HG03025 (cell line): ENCODE measurements at regions not wholly inside any gene's neighbourhood (a gene's known extent, or its start where the extent isn't known, plus 50 kb on each side); places are given as distances from the start of the nearest gene placed in this dataset.

Experiments used
- ATAC-seq: cut with Tn5 transposase; IDR thresholded peaks from one replicate; pipeline ENCODE4 v1.9.1; 2021; ENCODE audit warnings: mild to moderate bottlenecking, moderate library complexity; ENCODE audit not compliant: unreplicated experiment, low FRiP score

DNA sequence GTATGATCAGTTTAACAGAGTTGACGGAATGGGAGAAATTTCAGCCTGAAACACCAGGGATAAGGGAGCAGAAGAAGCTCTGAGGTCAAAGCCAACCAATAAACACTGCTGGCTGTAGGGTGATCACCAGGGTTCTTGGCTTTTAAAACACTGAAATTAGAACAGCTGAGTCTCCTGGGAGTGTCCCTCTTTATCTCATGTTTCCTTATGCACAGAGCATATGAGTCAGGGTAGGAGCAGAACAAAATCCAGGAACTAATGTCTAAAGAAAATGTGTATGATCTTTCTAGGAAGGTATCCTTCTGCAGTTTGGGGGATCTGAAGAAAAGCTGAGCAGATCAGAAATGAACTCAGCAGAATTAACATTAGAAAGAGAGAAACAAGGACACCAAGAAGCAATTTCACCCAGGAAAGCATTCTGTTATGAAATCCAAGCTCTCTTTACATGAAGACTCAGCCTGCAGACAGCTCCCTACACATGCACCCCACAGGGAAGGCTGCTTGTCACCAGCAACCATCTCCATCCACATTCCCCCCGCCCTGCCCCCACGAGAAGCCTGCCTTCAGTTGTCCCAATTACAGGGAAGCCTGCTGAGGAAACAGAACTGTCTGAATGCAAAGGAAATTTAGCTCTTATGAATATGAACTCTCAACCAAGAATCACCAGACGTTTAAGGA is 469.7 kb downstream of the PDCD6IP start:
- ATAC-seq = no peak

- no peak for ATAC-seq
Measured at GRCh38 chr3:34275811-34276210, 477.4 kb downstream of the PDCD6IP start.

- ATAC-seq = no peak
Measured at GRCh38 chr3:34276342-34276741, 477.9 kb downstream of the PDCD6IP start.

DNA sequence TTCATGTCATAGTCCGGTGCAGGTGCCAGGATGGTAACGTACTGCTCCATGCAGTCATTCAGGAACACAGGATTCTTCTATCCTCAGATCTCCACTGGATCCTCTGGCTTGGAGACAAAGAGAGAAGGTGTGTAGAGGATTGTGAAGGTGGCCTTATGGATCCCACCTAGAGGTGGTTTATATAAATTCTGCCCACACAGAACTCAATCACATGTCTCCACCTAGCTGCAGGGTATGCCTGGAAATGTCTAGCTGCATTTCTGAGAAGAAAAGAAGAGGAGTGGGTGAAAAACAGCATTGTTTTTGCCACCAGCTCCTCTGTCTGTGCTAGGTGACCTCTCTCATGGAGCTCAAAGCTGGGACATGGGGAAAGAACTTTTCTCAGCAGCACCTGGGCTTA is 478.7 kb downstream of the PDCD6IP start:
- ATAC-seq = no peak

GRCh38 chr3:34279901-34280300 is 481.5 kb downstream of the PDCD6IP start:
- ATAC-seq = no peak

GRCh38 chr3:34283751-34284150 is 485.3 kb downstream of the PDCD6IP start:
- no peak for ATAC-seq

- ATAC-seq = no peak
Measured at GRCh38 chr3:34284959-34285826, 486.8 kb downstream of the PDCD6IP start.

DNA sequence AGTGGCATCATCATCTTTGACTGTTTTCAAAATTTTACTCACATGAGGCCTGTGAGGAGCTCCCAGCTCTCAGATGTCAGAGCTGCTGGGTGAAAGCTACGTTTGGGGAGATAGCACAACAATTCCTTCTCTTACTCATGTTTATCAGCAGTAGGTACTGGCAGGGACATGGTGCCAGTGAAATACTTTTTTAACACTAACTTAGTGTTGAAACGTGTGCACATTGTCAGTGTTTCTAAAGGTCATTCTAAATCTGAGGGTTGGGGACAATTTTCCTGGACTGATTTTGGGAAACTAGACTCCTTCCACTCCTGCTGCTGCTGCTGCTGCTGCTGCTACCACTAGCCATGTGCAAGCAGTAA is 487.4 kb downstream of the PDCD6IP start:
- no peak for ATAC-seq

DNA sequence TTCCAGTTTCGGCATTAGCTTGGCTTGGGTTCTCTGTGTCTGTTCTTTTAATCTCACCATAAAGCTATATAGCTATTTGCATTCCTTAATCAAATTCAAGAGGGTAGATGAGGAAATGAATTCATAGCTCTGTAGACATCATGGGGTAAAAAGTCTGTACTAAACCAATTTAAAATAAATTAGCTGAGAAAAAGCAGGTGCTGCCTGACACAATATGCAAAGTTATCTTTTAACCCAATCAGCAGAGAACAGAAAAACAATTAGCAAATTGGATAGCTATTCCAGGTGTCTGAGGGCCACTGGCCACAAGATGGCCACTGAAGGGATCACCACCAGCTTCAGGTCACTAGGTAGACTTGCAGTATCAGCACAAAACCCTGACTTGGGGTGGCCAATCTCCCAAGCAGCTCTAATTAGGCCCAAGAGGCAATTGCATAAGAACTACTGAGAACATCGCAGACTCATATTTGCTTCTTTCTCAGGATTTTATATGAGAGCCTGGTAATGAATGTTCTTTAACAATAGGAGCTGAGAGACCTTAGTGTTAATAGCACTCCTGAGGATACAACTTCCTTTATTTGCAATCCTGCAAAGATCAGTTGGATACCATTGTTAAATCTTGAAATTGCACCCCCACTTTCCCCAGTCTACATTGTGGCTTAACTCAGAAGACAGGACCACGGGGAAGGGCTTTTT is 494.3 kb downstream of the PDCD6IP start:
- ATAC-seq = no peak

GRCh38 chr3:34294240-34294639 is 495.8 kb downstream of the PDCD6IP start:
- ATAC-seq = no peak

GRCh38 chr3:34296796-34297195 is 498.4 kb downstream of the PDCD6IP start:
- no peak for ATAC-seq

DNA sequence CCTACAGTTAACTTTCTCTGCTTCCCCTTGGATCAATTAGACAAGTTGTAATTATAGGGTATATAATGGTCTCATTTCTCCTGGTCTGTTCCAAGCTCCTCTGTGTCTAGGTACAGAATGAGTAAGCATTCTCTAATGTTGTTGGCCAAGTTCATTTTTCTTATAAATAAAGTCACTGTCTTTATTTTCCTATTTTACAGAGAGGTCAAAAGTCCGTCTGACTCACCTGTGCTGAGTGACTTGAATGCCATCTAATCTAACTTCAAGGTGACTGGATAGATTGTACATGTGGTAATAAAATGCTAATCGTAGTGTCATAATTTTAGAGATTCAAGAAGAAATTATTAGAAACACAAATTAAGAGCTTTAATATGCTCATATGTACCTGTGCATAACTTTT is 500.2 kb downstream of the PDCD6IP start:
- ATAC-seq = no peak

DNA sequence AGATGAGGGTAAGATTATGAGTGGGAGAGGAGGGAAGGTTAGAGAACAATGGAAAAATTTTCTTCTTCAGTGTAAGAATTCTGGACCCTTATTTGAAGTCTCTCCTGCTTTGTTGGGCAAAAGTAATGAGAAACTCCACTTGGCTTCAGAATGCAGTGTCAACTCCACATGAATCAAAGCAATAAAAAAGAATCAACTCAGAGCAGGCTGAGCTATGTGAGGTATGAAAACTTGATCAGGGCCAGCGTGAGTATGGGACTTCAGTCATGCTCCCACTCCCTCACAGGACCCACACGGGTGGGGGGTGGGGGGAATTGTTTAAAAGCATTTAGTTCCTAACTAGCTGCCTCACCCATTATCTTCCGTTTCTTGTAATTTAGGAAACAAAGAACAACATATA is 502.2 kb downstream of the PDCD6IP start:
- no peak for ATAC-seq

DNA sequence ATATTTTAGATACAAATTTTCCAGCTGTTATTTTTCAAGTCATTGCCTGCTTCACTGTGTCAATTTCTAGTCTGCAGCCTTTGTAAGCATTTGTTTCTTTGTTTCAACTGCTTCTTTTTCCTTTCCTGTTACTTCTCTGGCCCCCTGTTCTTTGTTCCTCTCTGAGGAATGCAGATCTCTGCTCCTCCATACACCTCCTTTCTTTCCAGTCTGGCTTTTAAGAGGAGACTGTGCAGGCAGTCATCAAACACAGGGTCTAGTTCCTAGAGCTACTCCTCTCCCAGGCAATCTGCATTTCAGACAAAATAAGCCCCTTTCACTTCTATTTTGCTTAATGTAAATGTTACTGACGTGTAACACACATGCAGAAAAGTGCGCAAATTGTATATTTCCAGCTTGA is 502.9 kb downstream of the PDCD6IP start:
- ATAC-seq = no peak

- ATAC-seq = no peak
Measured at GRCh38 chr3:34305266-34305665, 506.8 kb downstream of the PDCD6IP start.

- no peak for ATAC-seq
Measured at GRCh38 chr3:34312684-34313083, 514.3 kb downstream of the PDCD6IP start.

GRCh38 chr3:34319881-34320280 is 521.5 kb downstream of the PDCD6IP start:
- no peak for ATAC-seq

DNA sequence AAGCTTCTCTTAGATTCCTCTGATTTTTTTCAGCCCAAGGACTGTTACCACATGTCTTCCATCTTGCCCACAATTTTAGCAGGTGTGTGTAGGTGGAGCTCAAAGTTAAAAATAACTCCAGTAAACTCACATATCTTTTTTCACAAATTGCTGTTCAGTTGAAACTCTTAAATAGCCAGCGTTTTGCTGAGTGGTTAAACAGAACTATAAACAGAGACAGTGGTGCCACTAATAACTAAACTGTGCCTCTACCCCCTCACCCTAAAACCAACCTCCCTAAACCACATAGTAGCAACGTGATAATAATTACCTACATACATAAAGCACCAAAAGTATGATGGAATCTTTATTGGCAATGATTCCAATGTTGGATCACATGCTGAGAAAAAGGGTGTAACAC is 525.1 kb downstream of the PDCD6IP start:
- ATAC-seq = peak; percentile 79

GRCh38 chr3:34346656-34347055 is 548.2 kb downstream of the PDCD6IP start:
- no peak for ATAC-seq

- no peak for ATAC-seq
Measured at GRCh38 chr3:34351882-34352777, 553.7 kb downstream of the PDCD6IP start.
